ENCODE measurements at regions not wholly inside any gene's neighbourhood (a gene's known extent, or its start where the extent isn't known, plus 50 kb on each side); places are given as distances from the start of the nearest gene placed in this dataset.
"Not testable (repeated sequence)": the region's sequence is repeated elsewhere in the genome, so short reads cannot be mapped to it uniquely, and the experiment has no call there.

- no peak for DNase-seq
These were observed 853.7 kb downstream of the TAF11L14 start for GRCh38 chr5:18487928-18488480.

GRCh38 chr5:18489703-18490102 is 855.4 kb downstream of the TAF11L14 start:
- no peak for DNase-seq

GRCh38 chr5:18491349-18491748 is 857.1 kb downstream of the TAF11L14 start:
- no peak for DNase-seq

GRCh38 chr5:18495157-18495556 is 860.9 kb downstream of the TAF11L14 start:
- no peak for DNase-seq

GRCh38 chr5:18496041-18496440 is 861.8 kb downstream of the TAF11L14 start:
- no peak for DNase-seq

GRCh38 chr5:18497089-18497488 is 862.8 kb downstream of the TAF11L14 start:
- no peak for DNase-seq

GRCh38 chr5:18503797-18504328 is 869.6 kb downstream of the TAF11L14 start:
- DNase-seq = no peak

GRCh38 chr5:18507114-18507513 is 872.9 kb downstream of the TAF11L14 start:
- DNase-seq = no peak

- no peak for DNase-seq
These were observed 883.6 kb downstream of the TAF11L14 start for GRCh38 chr5:18517641-18518380.

- DNase-seq = no peak
These were observed 889.1 kb downstream of the TAF11L14 start for GRCh38 chr5:18523380-18523779.

GRCh38 chr5:18526792-18527405 is 892.6 kb downstream of the TAF11L14 start:
- no peak for DNase-seq

- DNase-seq = no peak
These were observed 898.9 kb downstream of the TAF11L14 start for GRCh38 chr5:18533137-18533536.

- DNase-seq = no peak
These were observed 899.9 kb downstream of the TAF11L14 start for GRCh38 chr5:18534119-18534518.

- not testable (repeated sequence) for DNase-seq
These were observed 901.5 kb downstream of the TAF11L14 start for GRCh38 chr5:18535753-18536152.

- DNase-seq = no peak
These were observed 910.2 kb downstream of the TAF11L14 start for GRCh38 chr5:18544421-18544820.

- DNase-seq = no peak
These were observed 912.3 kb downstream of the TAF11L14 start for GRCh38 chr5:18546591-18546990.

- DNase-seq = no peak
These were observed 917.5 kb downstream of the TAF11L14 start for GRCh38 chr5:18551716-18552115.

- no peak for DNase-seq
These were observed 919.0 kb downstream of the TAF11L14 start for GRCh38 chr5:18553269-18553668.

- DNase-seq = no peak
These were observed 926.3 kb downstream of the TAF11L14 start for GRCh38 chr5:18560602-18561001.

GRCh38 chr5:18563853-18564252 is 929.6 kb downstream of the TAF11L14 start:
- no peak for DNase-seq

- no peak for DNase-seq
These were observed 932.4 kb downstream of the TAF11L14 start for GRCh38 chr5:18566671-18567070.

GRCh38 chr5:18576586-18576985 is 942.3 kb downstream of the TAF11L14 start:
- no peak for DNase-seq

- DNase-seq = no peak
These were observed 966.9 kb downstream of the TAF11L14 start for GRCh38 chr5:18601185-18601584.

- DNase-seq = no peak
These were observed 968.1 kb downstream of the TAF11L14 start for GRCh38 chr5:18602402-18602801.

Data from stimulated activated CD4-positive, alpha-beta T cell treated with anti-CD3 and anti-CD28 coated beads, Interleukin-15, amount 100 ng/mL, for 24 hours (primary cell).